ENCODE measurements at regions not wholly inside any gene's neighbourhood (a gene's known extent, or its start where the extent isn't known, plus 50 kb on each side); places are given as distances from the start of the nearest gene placed in this dataset.

DNA sequence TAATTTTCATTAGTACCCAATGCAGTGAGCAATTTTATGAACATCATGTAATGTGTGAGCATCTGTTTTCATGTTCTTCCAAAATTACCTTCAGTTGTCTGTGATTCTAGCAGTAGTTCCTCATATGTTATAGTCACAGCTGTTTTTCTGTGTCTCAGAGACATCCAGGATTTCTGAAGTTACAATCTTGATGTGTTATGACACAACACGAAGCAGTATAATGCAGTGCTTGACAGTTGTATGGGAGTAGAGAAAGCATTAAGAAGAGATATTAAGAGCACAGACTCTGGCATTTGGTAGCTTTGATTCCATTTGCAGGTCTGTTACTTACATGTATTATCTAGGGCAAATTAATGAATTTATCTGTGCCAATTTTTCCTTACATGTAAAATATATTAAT is 414.7 kb upstream of the PCDH15 start:
- no peak for TF ChIP-seq NFRKB (IDR thresholded peaks at IDR 0.05)
- no peak for TF ChIP-seq SUZ12 (IDR thresholded peaks at IDR 0.05)
